Panc1 (cell line): ENCODE measurements at regions not wholly inside any gene's neighbourhood (a gene's known extent, or its start where the extent isn't known, plus 50 kb on each side); places are given as distances from the start of the nearest gene placed in this dataset.

Experiments used
- CTCF ChIP-seq: fragments of 450-650 bp; IDR thresholded peaks from 2 replicates; pipeline ENCODE4 v1.5.1; 2017; ENCODE audit warnings: mild to moderate bottlenecking
- POLR2AphosphoS5 ChIP-seq: IDR thresholded peaks from 2 replicates; pipeline ENCODE4 v1.6.1; 2012; ENCODE audit warnings: mild to moderate bottlenecking, low read depth, low read length, moderate library complexity
- SIN3A ChIP-seq: IDR thresholded peaks from 2 replicates; pipeline ENCODE4 v1.6.1; 2012; ENCODE audit warnings: low read depth, mild to moderate bottlenecking, low read length, moderate library complexity, borderline replicate concordance; ENCODE audit not compliant: insufficient read depth
- TCF7L2 ChIP-seq: IDR thresholded peaks from 2 replicates; pipeline ENCODE4 v1.6.1; 2011; ENCODE audit warnings: mild to moderate bottlenecking, low read depth, low read length, inconsistent platforms

DNA sequence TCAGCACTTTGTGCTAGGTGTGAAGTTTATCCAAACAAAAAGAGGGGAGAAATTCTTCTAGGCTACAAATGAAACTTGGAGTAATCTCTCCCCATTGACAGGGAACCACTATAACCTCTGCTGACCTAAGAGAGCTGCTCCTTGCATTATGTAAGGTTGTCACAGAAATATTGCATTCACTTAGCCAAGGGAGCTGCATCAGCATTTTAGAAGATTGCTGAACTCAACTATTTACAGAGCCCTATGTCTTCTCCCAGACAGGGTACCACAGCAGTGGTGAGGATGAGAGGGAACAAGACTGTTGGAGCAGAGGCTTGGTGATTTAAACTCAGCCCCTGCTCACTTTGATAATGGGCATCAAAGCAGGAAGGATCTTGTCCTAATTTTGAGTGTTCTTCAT, 362.0 kb downstream of the TMEM38B start:
- no peak for TF ChIP-seq POLR2AphosphoS5
- no peak for TF ChIP-seq CTCF
- no peak for TF ChIP-seq SIN3A
- no peak for TF ChIP-seq TCF7L2
